ENCODE measurements at regions not wholly inside any gene's neighbourhood (a gene's known extent, or its start where the extent isn't known, plus 50 kb on each side); places are given as distances from the start of the nearest gene placed in this dataset.

GRCh38 chr4:83964996-83965541, 429.2 kb downstream of the GPAT3 start:
- no peaks in the 10 kb centered on the region for H3K9me3 ChIP-seq (ENCODE audit: low read depth, low read length, poor library complexity, severe bottlenecking)
- no peaks in the 10 kb centered on the region for H3K36me3 ChIP-seq (ENCODE audit: insufficient read depth, low read length, poor library complexity, severe bottlenecking)
- no TSS peak for BruUV-seq (replicated peaks)
- no peak overlapping the region for H3K4me3 ChIP-seq (ENCODE audit: low read depth, low read length, poor library complexity, severe bottlenecking)
- H3K4me1 ChIP-seq (ENCODE audit: insufficient read depth, low read length, poor library complexity, severe bottlenecking), result no peaks in the 10 kb centered on the region
- H3K27ac ChIP-seq (ENCODE audit: low read depth, low read length, poor library complexity, severe bottlenecking), result no peak overlapping the region
- H3K27me3 ChIP-seq (replicated peaks; ENCODE audit: insufficient read depth, low read depth, low read length, poor library complexity), result no peaks in the 10 kb centered on the region
- DNase-seq (ENCODE audit: low spot score), result no peak
- intact Hi-C loops (cut with micrococcal nuclease; ENCODE audit: unreplicated experiment), result no loop called here
- CTCF ChIA-PET, result no interaction called here
- POLR2A ChIA-PET (ENCODE audit: low non-redundant PET), result no interaction called here
- TF ChIP-seq EZH2 (IDR thresholded peaks at IDR 0.05; ENCODE audit: borderline replicate concordance, low read depth, low read length, poor library complexity, severe bottlenecking), result no peak
- TF ChIP-seq CTCF (conservative IDR thresholded peaks at IDR 0.05; ENCODE audit: low read depth, low read length), result no peak

GRCh38 chr4:83962492-83962891, 426.6 kb downstream of the GPAT3 start:
- POLR2A ChIA-PET (ENCODE audit: low non-redundant PET), result no interaction called here
- CTCF ChIA-PET, result no interaction called here
- H3K9me3 ChIP-seq (ENCODE audit: low read depth, low read length, poor library complexity, severe bottlenecking), result no peaks in the 10 kb centered on the region
- H3K27me3 ChIP-seq (replicated peaks; ENCODE audit: insufficient read depth, low read depth, low read length, poor library complexity), result no peaks in the 10 kb centered on the region
- H3K4me3 ChIP-seq (ENCODE audit: low read depth, low read length, poor library complexity, severe bottlenecking), result no peak overlapping the region
- TF ChIP-seq CTCF (conservative IDR thresholded peaks at IDR 0.05; ENCODE audit: low read depth, low read length), result no peak
- no TSS peak for BruUV-seq (replicated peaks)
- H3K4me1 ChIP-seq (ENCODE audit: insufficient read depth, low read length, poor library complexity, severe bottlenecking), result no peaks in the 10 kb centered on the region
- no peak overlapping the region for H3K27ac ChIP-seq (ENCODE audit: low read depth, low read length, poor library complexity, severe bottlenecking)
- intact Hi-C loops (cut with micrococcal nuclease; ENCODE audit: unreplicated experiment), result no loop called here
- no peak for DNase-seq (ENCODE audit: low spot score)
- no peaks in the 10 kb centered on the region for H3K36me3 ChIP-seq (ENCODE audit: insufficient read depth, low read length, poor library complexity, severe bottlenecking)

GRCh38 chr4:83961575-83961974, 425.7 kb downstream of the GPAT3 start:
- H3K4me1 ChIP-seq (ENCODE audit: insufficient read depth, low read length, poor library complexity, severe bottlenecking), result no peaks in the 10 kb centered on the region
- H3K27me3 ChIP-seq (replicated peaks; ENCODE audit: insufficient read depth, low read depth, low read length, poor library complexity), result no peaks in the 10 kb centered on the region
- no peaks in the 10 kb centered on the region for H3K36me3 ChIP-seq (ENCODE audit: insufficient read depth, low read length, poor library complexity, severe bottlenecking)
- POLR2A ChIA-PET (ENCODE audit: low non-redundant PET), result no interaction called here
- DNase-seq (ENCODE audit: low spot score), result peak; percentile 1
- no TSS peak for BruUV-seq (replicated peaks)
- intact Hi-C loops (cut with micrococcal nuclease; ENCODE audit: unreplicated experiment), result no loop called here
- no peak overlapping the region for H3K4me3 ChIP-seq (ENCODE audit: low read depth, low read length, poor library complexity, severe bottlenecking)
- CTCF ChIA-PET, result no interaction called here
- TF ChIP-seq CTCF (conservative IDR thresholded peaks at IDR 0.05; ENCODE audit: low read depth, low read length) (peak; percentile 19; the same call in 1 of the 2 replicates), EZH2 (IDR thresholded peaks at IDR 0.05; ENCODE audit: borderline replicate concordance, low read depth, low read length, poor library complexity, severe bottlenecking) (no peak)
- no peaks in the 10 kb centered on the region for H3K9me3 ChIP-seq (ENCODE audit: low read depth, low read length, poor library complexity, severe bottlenecking)
- H3K27ac ChIP-seq (ENCODE audit: low read depth, low read length, poor library complexity, severe bottlenecking), result no peak overlapping the region
